B cell (primary cell): ENCODE measurements at regions not wholly inside any gene's neighbourhood (a gene's known extent, or its start where the extent isn't known, plus 50 kb on each side); places are given as distances from the start of the nearest gene placed in this dataset.

Experiments used
- EZH2 ChIP-seq: IDR thresholded peaks from 2 replicates; pipeline ENCODE4 v1.6.1; 2012; ENCODE audit warnings: borderline replicate concordance, low read depth, mild to moderate bottlenecking, moderate library complexity, low read length; ENCODE audit not compliant: insufficient read depth, poor library complexity, severe bottlenecking
- TF ChIP-seq, protein P1 (sequence below): fragments of 200-600 bp; IDR thresholded peaks from one replicate; pipeline ENCODE4 v1.8.0; 2022; ENCODE audit warnings: antibody characterized with exemption, mild to moderate bottlenecking

- TF ChIP-seq EZH2: no peak
- TF ChIP-seq, protein P1, sequence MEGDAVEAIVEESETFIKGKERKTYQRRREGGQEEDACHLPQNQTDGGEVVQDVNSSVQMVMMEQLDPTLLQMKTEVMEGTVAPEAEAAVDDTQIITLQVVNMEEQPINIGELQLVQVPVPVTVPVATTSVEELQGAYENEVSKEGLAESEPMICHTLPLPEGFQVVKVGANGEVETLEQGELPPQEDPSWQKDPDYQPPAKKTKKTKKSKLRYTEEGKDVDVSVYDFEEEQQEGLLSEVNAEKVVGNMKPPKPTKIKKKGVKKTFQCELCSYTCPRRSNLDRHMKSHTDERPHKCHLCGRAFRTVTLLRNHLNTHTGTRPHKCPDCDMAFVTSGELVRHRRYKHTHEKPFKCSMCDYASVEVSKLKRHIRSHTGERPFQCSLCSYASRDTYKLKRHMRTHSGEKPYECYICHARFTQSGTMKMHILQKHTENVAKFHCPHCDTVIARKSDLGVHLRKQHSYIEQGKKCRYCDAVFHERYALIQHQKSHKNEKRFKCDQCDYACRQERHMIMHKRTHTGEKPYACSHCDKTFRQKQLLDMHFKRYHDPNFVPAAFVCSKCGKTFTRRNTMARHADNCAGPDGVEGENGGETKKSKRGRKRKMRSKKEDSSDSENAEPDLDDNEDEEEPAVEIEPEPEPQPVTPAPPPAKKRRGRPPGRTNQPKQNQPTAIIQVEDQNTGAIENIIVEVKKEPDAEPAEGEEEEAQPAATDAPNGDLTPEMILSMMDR: no peak
Measured at GRCh38 chr5:135195270-135195608, 161.2 kb upstream of the PITX1 start.
